ENCODE measurements at regions not wholly inside any gene's neighbourhood (a gene's known extent, or its start where the extent isn't known, plus 50 kb on each side); places are given as distances from the start of the nearest gene placed in this dataset.

DNA sequence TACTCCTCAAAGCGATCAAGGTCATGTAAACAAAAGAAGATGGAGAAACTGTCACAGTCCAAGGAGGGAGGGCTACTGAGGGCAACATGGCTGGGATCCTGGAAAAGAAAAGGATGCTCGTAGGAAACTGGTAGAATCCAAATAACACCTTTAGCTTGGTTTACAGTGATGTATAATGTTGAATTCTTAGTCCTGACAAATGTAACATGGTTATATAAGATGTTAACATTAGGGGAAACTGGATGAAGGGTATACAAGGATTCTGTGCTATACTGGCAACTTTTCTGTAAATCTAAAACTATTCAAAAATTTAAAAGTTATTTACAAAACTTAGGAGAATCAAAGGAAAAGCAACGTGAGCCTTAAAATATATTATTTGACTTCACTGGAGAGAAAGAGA is 257.0 kb downstream of the TTC32 start:
- TF ChIP-seq CTCF (IDR thresholded peaks at IDR 0.05) (no peak), POLR2A (IDR thresholded peaks at IDR 0.05) (no peak), POLR2AphosphoS5 (IDR thresholded peaks at IDR 0.05; ENCODE audit: insufficient read depth in 1 of 2, low read depth in 1 of 2) (no peak)

Data from vagina (tissue), 2 donors.